GM06990 (cell line): ENCODE measurements at regions not wholly inside any gene's neighbourhood (a gene's known extent, or its start where the extent isn't known, plus 50 kb on each side); places are given as distances from the start of the nearest gene placed in this dataset.
"Not testable (repeated sequence)": the region's sequence is repeated elsewhere in the genome, so short reads cannot be mapped to it uniquely, and the experiment has no call there.

Experiments used
- DNase-seq: peaks from one replicate; pipeline ENCODE4 v3.0.0-alpha.2; 2011; ENCODE audit not compliant: insufficient read length; ENCODE audit errors: extremely low read depth
- H3K27me3 ChIP-seq: replicated peaks from 2 replicates; pipeline ENCODE4 v1.6.0; 2011; ENCODE audit warnings: low read length; ENCODE audit not compliant: control insufficient read depth, insufficient read depth
- H3K36me3 ChIP-seq: 2 replicates; pipeline ENCODE4 v1.5.1; 2011; ENCODE audit warnings: low read length; ENCODE audit not compliant: control insufficient read depth, insufficient read depth
- H3K4me3 ChIP-seq: replicated peaks from 2 replicates; pipeline ENCODE4 v1.5.1; 2011; ENCODE audit warnings: low read depth, mild to moderate bottlenecking, control low read depth, low read length
- TF ChIP-seq, protein P1 (sequence below): IDR thresholded peaks from 2 replicates; pipeline ENCODE4 v1.5.1; 2011; ENCODE audit warnings: low read length, control low read depth, mild to moderate bottlenecking, inconsistent platforms; ENCODE audit not compliant: insufficient read depth, poor library complexity, severe bottlenecking

DNA sequence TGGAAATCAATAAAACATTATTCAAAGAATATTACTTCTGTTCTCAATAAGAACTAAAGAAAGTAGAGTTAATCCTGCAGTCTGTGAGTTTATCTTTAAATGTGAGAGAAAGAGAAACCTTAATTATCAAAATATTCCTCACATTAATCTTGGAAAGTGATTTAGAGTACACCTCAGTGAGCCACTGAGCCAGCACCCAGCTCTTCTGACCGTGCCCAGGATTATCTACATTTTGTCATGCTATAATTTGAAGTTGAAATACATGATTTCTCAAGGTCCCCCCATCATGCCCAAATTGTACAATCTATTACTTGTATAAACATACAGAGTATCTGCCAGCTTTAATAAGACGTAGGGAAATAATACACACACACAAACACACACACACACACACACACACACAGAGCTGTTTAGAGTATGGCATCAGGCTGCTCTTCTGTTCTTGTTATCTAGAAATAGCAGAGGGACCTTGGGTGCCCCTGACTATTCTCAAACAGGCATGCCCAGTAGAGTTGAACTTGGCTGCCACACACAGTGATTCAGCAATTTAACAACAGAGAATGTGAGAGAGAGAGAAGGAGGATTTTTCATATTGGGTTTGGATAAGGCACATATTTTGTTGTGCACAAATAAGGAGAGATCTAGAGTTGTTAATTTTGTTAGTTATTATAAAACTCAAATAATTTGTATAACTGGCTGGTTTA lies 74.4 kb downstream of the P2RY1 start:
- no peak for DNase-seq
- TF ChIP-seq, protein P1, sequence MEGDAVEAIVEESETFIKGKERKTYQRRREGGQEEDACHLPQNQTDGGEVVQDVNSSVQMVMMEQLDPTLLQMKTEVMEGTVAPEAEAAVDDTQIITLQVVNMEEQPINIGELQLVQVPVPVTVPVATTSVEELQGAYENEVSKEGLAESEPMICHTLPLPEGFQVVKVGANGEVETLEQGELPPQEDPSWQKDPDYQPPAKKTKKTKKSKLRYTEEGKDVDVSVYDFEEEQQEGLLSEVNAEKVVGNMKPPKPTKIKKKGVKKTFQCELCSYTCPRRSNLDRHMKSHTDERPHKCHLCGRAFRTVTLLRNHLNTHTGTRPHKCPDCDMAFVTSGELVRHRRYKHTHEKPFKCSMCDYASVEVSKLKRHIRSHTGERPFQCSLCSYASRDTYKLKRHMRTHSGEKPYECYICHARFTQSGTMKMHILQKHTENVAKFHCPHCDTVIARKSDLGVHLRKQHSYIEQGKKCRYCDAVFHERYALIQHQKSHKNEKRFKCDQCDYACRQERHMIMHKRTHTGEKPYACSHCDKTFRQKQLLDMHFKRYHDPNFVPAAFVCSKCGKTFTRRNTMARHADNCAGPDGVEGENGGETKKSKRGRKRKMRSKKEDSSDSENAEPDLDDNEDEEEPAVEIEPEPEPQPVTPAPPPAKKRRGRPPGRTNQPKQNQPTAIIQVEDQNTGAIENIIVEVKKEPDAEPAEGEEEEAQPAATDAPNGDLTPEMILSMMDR, result no peak
- Histone ChIP-seq H3K27me3 (no peaks in the 10 kb centered on the region), H3K36me3 (no peaks in the 10 kb centered on the region), H3K4me3 (no peak overlapping the region)

DNA sequence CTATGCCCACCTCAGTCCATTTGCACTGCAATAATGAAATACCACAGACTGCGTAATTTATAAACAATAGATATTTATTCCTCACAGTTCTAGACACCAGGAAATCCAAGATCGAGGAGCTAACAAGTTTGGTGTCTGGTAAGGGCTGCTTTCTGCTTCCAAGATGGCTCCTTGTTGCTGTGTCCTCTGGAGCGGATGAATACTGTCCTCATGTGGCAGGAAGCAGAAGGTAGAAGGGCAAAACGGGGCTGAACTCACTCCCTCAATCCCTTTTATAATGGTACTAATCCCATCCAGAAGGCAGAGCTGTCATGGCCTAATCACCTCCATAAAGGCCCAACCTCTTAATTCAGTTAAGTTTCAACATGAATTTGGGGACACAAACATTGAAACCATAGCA lies 75.3 kb downstream of the P2RY1 start:
- Histone ChIP-seq H3K36me3 (no peaks in the 10 kb centered on the region), H3K4me3 (no peak overlapping the region), H3K27me3 (no peaks in the 10 kb centered on the region)
- DNase-seq, result no peak
- TF ChIP-seq, protein P1, result peak; percentile 19

DNA sequence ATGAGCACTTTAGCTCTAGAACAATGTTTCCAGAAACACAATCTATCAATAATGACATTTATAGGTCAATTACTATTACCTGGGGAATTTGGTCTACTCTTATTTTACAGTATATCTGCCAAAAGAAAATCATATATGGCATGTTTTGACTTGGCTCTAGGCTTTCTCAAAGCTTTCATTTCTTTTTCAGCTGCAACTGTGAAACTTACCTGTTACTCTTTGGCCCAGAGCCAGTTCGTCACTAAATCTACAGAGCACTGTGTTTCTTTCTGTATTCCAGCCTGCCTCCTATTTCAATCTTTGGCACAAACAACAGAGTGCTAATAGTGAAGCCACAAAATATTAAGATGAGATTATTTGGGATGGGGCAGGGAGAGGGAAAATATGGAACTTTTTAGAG lies 76.0 kb downstream of the P2RY1 start:
- H3K4me3 ChIP-seq, result no peak overlapping the region
- TF ChIP-seq, protein P1, result no peak
- DNase-seq, result no peak
- no peaks in the 10 kb centered on the region for H3K27me3 ChIP-seq
- H3K36me3 ChIP-seq, result no peaks in the 10 kb centered on the region

DNA sequence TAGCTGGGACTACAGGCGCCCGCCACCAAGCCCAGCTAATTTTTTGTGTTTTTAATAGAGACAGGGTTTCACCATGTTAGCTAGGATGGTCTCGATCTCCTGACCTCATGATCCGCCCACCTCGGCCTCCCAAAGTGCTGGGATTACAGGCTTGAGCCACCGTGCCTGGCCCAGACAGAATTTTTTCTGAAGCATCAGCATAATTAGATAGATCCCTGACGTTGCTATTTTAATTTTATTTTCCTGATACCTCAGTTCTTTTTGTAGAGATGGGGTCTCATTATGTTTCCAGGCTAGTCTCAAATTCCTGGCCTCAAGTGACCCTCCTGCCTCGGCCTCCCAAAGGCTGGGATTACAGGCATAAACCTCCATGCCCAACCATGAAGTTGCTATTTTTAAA lies 79.8 kb downstream of the P2RY1 start:
- not testable (repeated sequence) for DNase-seq, H3K36me3 ChIP-seq, H3K4me3 ChIP-seq, H3K27me3 ChIP-seq

DNA sequence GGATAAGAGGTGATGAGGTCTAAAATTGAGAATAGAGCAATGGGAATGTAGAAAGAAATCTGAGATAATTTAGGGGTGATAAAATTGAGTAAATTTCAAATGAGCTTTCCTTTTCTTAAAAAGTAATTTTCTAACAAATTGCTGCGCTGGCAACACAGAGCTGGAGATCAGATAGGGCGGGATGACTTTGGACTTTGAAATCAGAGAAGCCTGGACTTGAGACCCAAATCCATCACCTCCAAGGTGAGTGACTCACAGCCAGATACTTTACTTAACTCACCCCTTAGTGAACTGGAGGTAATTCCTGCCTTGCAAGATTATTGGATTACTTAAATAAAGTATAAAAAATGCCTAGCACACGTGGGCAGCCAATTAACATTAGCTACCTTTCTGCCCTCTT lies 80.8 kb downstream of the P2RY1 start:
- TF ChIP-seq, protein P1, result no peak
- Histone ChIP-seq H3K27me3 (no peaks in the 10 kb centered on the region), H3K36me3 (no peaks in the 10 kb centered on the region), H3K4me3 (no peak overlapping the region)
- DNase-seq, result no peak

DNA sequence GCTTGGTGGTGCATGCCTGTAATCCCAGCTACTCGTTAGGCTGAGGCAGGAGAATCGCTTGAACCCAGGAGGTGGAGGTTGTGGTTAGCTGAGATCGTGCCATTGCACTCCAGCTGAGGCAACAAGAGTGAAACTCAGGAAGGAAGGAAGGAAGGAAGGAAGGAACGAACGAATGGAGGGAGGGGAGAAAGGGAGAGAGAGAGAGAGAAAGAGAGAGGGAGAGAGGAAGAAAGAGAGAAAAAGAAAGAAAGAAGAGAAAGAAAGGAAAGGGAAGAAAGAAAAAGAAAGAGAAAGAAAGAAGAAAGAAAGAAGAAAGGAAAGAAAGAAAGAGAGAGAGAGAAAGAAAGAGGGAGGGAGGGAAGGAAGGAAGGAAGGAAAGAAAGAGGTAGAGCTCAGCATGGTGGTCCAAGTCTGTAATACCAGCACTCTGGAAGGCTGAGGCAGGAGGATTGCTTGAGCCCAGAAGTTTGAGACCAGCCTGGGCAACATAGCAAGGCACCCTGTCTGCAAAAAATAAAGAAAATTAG lies 81.9 kb downstream of the P2RY1 start:
- no peak for DNase-seq
- H3K27me3 ChIP-seq, result no peaks in the 10 kb centered on the region
- H3K4me3 ChIP-seq, result no peak overlapping the region
- TF ChIP-seq, protein P1, result no peak
- H3K36me3 ChIP-seq, result no peaks in the 10 kb centered on the region
